HG03571 (cell line): ENCODE measurements at regions not wholly inside any gene's neighbourhood (a gene's known extent, or its start where the extent isn't known, plus 50 kb on each side); places are given as distances from the start of the nearest gene placed in this dataset.
"Not testable (repeated sequence)": the region's sequence is repeated elsewhere in the genome, so short reads cannot be mapped to it uniquely, and the experiment has no call there.

Source experiments
- ATAC-seq: cut with Tn5 transposase; IDR thresholded peaks from one replicate; pipeline ENCODE4 v1.9.1; 2021; ENCODE audit not compliant: unreplicated experiment

GRCh38 chr15:31584195-31584594 lies 257.6 kb downstream of the KLF13 start:
- ATAC-seq, result no peak

GRCh38 chr15:31585240-31585639 lies 258.6 kb downstream of the KLF13 start:
- no peak for ATAC-seq

- ATAC-seq, result no peak
Observed at GRCh38 chr15:31586841-31587240, 260.2 kb downstream of the KLF13 start.

GRCh38 chr15:31587583-31587982 lies 260.9 kb downstream of the KLF13 start:
- ATAC-seq, result no peak

- no peak for ATAC-seq
Observed at GRCh38 chr15:31590609-31591008, 264.0 kb downstream of the KLF13 start.

GRCh38 chr15:31591908-31592307 lies 265.3 kb downstream of the KLF13 start:
- no peak for ATAC-seq

- no peak for ATAC-seq
Observed at GRCh38 chr15:31597466-31597865, 270.8 kb downstream of the KLF13 start.

- ATAC-seq, result no peak
Observed at GRCh38 chr15:31598620-31599019, 272.0 kb downstream of the KLF13 start.

- no peak for ATAC-seq
Observed at GRCh38 chr15:31605467-31605931, 278.9 kb downstream of the KLF13 start.

- ATAC-seq, result no peak
Observed at GRCh38 chr15:31606194-31606669, 279.6 kb downstream of the KLF13 start.

- ATAC-seq, result no peak
Observed at GRCh38 chr15:31606931-31607497, 280.4 kb downstream of the KLF13 start.

GRCh38 chr15:31607656-31608055 lies 281.0 kb downstream of the KLF13 start:
- no peak for ATAC-seq

GRCh38 chr15:31609258-31609681 lies 282.6 kb downstream of the KLF13 start:
- no peak for ATAC-seq

- ATAC-seq, result no peak
Observed at GRCh38 chr15:31609906-31610305, 283.3 kb downstream of the KLF13 start.

GRCh38 chr15:31615643-31616415 lies 289.2 kb downstream of the KLF13 start:
- ATAC-seq, result no peak

- not testable (repeated sequence) for ATAC-seq
Observed at GRCh38 chr15:31623297-31623696, 296.7 kb downstream of the KLF13 start.

- not testable (repeated sequence) for ATAC-seq
Observed at GRCh38 chr15:31624115-31624514, 297.5 kb downstream of the KLF13 start.

GRCh38 chr15:31635715-31636114 lies 309.1 kb downstream of the KLF13 start:
- ATAC-seq, result not testable (repeated sequence)

GRCh38 chr15:31636911-31637310 lies 310.3 kb downstream of the KLF13 start:
- ATAC-seq, result not testable (repeated sequence)

GRCh38 chr15:31643955-31644354 lies 317.3 kb downstream of the KLF13 start:
- ATAC-seq, result not testable (repeated sequence)

GRCh38 chr15:31644761-31645160 lies 318.1 kb downstream of the KLF13 start:
- not testable (repeated sequence) for ATAC-seq

GRCh38 chr15:31647337-31647826 lies 320.7 kb downstream of the KLF13 start:
- ATAC-seq, result not testable (repeated sequence)
